ENCODE measurements at regions not wholly inside any gene's neighbourhood (a gene's known extent, or its start where the extent isn't known, plus 50 kb on each side); places are given as distances from the start of the nearest gene placed in this dataset.

- TF ChIP-seq, protein P1, sequence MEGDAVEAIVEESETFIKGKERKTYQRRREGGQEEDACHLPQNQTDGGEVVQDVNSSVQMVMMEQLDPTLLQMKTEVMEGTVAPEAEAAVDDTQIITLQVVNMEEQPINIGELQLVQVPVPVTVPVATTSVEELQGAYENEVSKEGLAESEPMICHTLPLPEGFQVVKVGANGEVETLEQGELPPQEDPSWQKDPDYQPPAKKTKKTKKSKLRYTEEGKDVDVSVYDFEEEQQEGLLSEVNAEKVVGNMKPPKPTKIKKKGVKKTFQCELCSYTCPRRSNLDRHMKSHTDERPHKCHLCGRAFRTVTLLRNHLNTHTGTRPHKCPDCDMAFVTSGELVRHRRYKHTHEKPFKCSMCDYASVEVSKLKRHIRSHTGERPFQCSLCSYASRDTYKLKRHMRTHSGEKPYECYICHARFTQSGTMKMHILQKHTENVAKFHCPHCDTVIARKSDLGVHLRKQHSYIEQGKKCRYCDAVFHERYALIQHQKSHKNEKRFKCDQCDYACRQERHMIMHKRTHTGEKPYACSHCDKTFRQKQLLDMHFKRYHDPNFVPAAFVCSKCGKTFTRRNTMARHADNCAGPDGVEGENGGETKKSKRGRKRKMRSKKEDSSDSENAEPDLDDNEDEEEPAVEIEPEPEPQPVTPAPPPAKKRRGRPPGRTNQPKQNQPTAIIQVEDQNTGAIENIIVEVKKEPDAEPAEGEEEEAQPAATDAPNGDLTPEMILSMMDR (IDR thresholded peaks at IDR 0.05): no peak
- no peak for TF ChIP-seq POLR2AphosphoS5 (IDR thresholded peaks at IDR 0.05)
These were observed 52.7 kb upstream of the ADORA2B start for GRCh38 chr17:15892244-15892643.

Data from upper lobe of left lung (tissue), 4 donors.